ENCODE measurements at regions not wholly inside any gene's neighbourhood (a gene's known extent, or its start where the extent isn't known, plus 50 kb on each side); places are given as distances from the start of the nearest gene placed in this dataset.

GRCh38 chr5:174503461-174504265 lies 220.7 kb upstream of the MSX2 start:
- TF ChIP-seq EP300 (IDR thresholded peaks at IDR 0.05): no peak
- TF ChIP-seq CTCF (IDR thresholded peaks at IDR 0.05): no peak

Measured in tibial nerve (tissue), 4 donors.